ENCODE measurements at regions not wholly inside any gene's neighbourhood (a gene's known extent, or its start where the extent isn't known, plus 50 kb on each side); places are given as distances from the start of the nearest gene placed in this dataset.

DNA sequence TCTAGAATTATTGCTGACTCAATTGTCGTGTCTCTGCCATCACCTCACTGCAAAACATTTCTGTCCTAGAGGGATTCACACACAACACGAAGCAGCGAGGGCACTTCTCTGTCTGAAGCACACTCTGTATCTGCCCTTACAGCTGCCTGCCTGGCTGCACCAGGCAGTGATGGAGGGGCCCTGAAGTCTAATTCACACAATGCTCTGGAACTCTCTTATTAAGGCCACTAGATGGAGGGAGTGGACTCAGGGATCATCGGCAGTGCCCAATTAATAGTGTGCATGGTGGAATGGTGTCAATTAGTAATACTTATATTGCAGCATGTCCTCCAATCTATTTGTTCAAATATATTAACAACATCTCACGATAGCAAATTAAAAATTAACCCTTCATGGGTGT is 157.5 kb upstream of the MAP1B start:
- TF ChIP-seq, protein P1, sequence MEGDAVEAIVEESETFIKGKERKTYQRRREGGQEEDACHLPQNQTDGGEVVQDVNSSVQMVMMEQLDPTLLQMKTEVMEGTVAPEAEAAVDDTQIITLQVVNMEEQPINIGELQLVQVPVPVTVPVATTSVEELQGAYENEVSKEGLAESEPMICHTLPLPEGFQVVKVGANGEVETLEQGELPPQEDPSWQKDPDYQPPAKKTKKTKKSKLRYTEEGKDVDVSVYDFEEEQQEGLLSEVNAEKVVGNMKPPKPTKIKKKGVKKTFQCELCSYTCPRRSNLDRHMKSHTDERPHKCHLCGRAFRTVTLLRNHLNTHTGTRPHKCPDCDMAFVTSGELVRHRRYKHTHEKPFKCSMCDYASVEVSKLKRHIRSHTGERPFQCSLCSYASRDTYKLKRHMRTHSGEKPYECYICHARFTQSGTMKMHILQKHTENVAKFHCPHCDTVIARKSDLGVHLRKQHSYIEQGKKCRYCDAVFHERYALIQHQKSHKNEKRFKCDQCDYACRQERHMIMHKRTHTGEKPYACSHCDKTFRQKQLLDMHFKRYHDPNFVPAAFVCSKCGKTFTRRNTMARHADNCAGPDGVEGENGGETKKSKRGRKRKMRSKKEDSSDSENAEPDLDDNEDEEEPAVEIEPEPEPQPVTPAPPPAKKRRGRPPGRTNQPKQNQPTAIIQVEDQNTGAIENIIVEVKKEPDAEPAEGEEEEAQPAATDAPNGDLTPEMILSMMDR (IDR thresholded peaks at IDR 0.05; ENCODE audit: unreplicated experiment), result no peak
- Mint-ChIP-seq H3K4me1 (ENCODE audit: unreplicated experiment) (peaks cover 4% of the 10 kb centered on the region), H3K27me3 (ENCODE audit: unreplicated experiment) (no peaks in the 10 kb centered on the region), H3K4me3 (ENCODE audit: unreplicated experiment) (no peak overlapping the region), H3K27ac (ENCODE audit: unreplicated experiment) (no peak overlapping the region), H3K36me3 (ENCODE audit: low read depth, unreplicated experiment) (peaks cover 6% of the 10 kb centered on the region), H3K9me3 (ENCODE audit: unreplicated experiment) (peaks cover 13% of the 10 kb centered on the region)
- no peak for DNase-seq (ENCODE audit: low spot score)

DNA sequence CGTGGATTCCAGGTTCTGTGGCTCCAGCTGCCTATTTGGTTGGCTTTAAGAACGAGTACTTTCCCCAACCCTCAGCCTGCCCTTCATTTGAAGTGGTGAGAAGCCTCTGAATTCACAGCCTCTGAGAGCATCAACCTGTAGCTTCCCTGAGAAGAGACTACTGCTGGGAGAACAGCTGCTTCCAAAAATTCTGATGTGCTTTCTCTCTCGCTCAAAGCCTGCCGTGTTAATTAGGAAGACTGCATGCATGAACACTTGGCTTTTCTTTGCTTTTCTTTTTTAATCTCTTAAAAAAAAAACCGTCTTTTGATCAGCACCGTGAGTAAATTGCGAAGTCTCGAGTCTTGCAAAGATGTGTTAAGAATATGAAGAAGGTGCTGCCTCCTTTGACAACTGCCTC is 153.4 kb upstream of the MAP1B start:
- Mint-ChIP-seq H3K4me1 (ENCODE audit: unreplicated experiment) (peaks cover 14% of the 10 kb centered on the region), H3K9me3 (ENCODE audit: unreplicated experiment) (peaks cover 6% of the 10 kb centered on the region), H3K36me3 (ENCODE audit: low read depth, unreplicated experiment) (no peaks in the 10 kb centered on the region), H3K4me3 (ENCODE audit: unreplicated experiment) (no peak overlapping the region), H3K27me3 (ENCODE audit: unreplicated experiment) (no peaks in the 10 kb centered on the region), H3K27ac (ENCODE audit: unreplicated experiment) (no peak overlapping the region)
- DNase-seq (ENCODE audit: low spot score), result no peak
- TF ChIP-seq, protein P1 (IDR thresholded peaks at IDR 0.05; ENCODE audit: unreplicated experiment), result no peak

DNA sequence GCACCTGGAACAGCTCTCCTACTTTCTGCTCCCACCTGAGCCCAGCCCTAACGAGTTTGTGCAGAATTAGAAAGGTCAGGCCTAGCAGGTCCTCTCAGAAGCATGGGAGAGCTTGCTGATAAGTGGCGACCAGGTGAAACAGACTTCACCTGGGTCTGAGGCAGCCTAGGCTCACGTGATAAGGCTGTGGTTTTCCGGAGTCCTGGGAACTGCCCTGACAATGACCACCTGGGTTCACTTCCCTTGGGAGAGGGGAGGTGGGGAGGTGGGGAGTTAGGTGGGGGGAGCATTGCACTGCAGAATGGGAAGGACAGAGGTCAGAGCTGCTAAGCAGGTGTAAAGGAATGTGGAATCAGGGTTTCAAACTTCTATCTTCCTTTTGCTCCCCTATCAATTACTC is 152.9 kb upstream of the MAP1B start:
- H3K4me3 Mint-ChIP-seq (ENCODE audit: unreplicated experiment), result no peak overlapping the region
- no peak for DNase-seq (ENCODE audit: low spot score)
- no peaks in the 10 kb centered on the region for H3K36me3 Mint-ChIP-seq (ENCODE audit: low read depth, unreplicated experiment)
- peaks cover 14% of the 10 kb centered on the region for H3K4me1 Mint-ChIP-seq (ENCODE audit: unreplicated experiment)
- H3K27ac Mint-ChIP-seq (ENCODE audit: unreplicated experiment), result no peak overlapping the region
- TF ChIP-seq, protein P1 (IDR thresholded peaks at IDR 0.05; ENCODE audit: unreplicated experiment), result no peak
- peaks cover 5% of the 10 kb centered on the region for H3K9me3 Mint-ChIP-seq (ENCODE audit: unreplicated experiment)
- no peaks in the 10 kb centered on the region for H3K27me3 Mint-ChIP-seq (ENCODE audit: unreplicated experiment)

DNA sequence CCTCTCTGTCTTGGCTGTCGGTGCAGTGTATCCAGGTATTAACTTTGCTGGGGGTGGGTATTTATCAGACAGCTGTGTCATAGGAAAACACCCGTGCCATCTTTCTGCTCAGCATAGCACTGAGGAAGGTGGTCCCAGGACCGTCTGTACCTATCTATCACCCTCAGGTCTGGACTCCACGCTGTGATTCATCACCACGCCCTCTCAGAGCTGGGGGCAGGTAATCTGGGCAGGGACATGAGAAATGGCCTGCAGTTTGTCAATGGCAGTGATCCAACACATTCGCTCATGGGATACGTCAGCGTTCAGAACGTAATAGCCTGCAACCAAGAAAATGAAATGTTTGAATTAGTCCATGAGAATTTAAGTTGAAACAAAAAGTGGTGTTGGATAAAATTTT is 151.6 kb upstream of the MAP1B start:
- no peaks in the 10 kb centered on the region for H3K36me3 Mint-ChIP-seq (ENCODE audit: low read depth, unreplicated experiment)
- no peaks in the 10 kb centered on the region for H3K27me3 Mint-ChIP-seq (ENCODE audit: unreplicated experiment)
- H3K4me3 Mint-ChIP-seq (ENCODE audit: unreplicated experiment), result no peak overlapping the region
- H3K4me1 Mint-ChIP-seq (ENCODE audit: unreplicated experiment), result peaks cover 14% of the 10 kb centered on the region
- no peak for DNase-seq (ENCODE audit: low spot score)
- H3K9me3 Mint-ChIP-seq (ENCODE audit: unreplicated experiment), result no peaks in the 10 kb centered on the region
- no peak overlapping the region for H3K27ac Mint-ChIP-seq (ENCODE audit: unreplicated experiment)
- TF ChIP-seq, protein P1 (IDR thresholded peaks at IDR 0.05; ENCODE audit: unreplicated experiment), result no peak

DNA sequence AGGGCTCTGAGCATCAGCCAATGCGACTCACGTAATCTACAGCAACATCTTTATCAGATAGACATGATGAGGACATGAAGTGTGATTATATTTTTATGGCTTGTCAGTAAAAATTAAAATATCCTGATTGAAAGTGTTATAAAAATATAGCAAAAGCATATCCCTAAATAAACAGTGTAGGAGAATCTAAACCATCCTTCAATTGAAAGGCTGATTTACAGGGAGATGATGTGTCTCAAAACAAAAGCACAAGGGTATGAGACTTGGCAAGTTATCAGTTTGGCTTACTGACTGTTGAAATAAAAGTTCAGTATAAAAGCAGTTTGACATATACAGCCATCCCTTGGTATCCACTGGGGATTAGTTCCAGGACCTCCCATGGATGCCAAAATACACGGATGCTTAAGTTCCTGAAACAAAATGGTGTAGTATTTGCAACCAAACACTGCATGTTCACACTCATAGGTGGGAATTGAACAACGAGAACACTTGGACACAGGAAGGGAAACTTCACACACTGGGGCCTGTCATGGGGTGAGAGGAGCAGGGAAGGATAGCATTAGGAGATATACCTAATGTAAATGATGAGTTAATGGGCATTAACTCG is 149.9 kb upstream of the MAP1B start:
- DNase-seq (ENCODE audit: low spot score), result no peak
- H3K27ac Mint-ChIP-seq (ENCODE audit: unreplicated experiment), result no peak overlapping the region
- TF ChIP-seq, protein P1 (IDR thresholded peaks at IDR 0.05; ENCODE audit: unreplicated experiment), result no peak
- no peak overlapping the region for H3K4me3 Mint-ChIP-seq (ENCODE audit: unreplicated experiment)
- H3K27me3 Mint-ChIP-seq (ENCODE audit: unreplicated experiment), result no peaks in the 10 kb centered on the region
- no peaks in the 10 kb centered on the region for H3K9me3 Mint-ChIP-seq (ENCODE audit: unreplicated experiment)
- no peaks in the 10 kb centered on the region for H3K36me3 Mint-ChIP-seq (ENCODE audit: low read depth, unreplicated experiment)
- H3K4me1 Mint-ChIP-seq (ENCODE audit: unreplicated experiment), result peaks cover 14% of the 10 kb centered on the region
